ENCODE measurements at regions not wholly inside any gene's neighbourhood (a gene's known extent, or its start where the extent isn't known, plus 50 kb on each side); places are given as distances from the start of the nearest gene placed in this dataset.

- Mint-ChIP-seq H3K9me3 (peaks cover 4 to 42% (median 8%) of the 10 kb centered on the region in 5 donors), H3K27ac (no peak overlapping the region), H3K4me1 (no peaks in the 10 kb centered on the region), H3K4me3 (no peak overlapping the region), H3K36me3 (no peaks in the 10 kb centered on the region), H3K27me3 (no peaks in the 10 kb centered on the region)
- DNase-seq = no peak
- no peaks in the 10 kb centered on the region for H3K27me3 ChIP-seq (ENCODE audit: insufficient read depth, low read length, poor library complexity, severe bottlenecking)
- no peak overlapping the region for H3K4me3 ChIP-seq (ENCODE audit: low read length)
- ChIA-PET CTCF (no interaction called here), POLR2A (no interaction called here)
- no peak overlapping the region for H3K27ac ChIP-seq (ENCODE audit: low read depth, low read length)
- H3K4me1 ChIP-seq (ENCODE audit: insufficient read depth, low read length) = no peaks in the 10 kb centered on the region
- H3K9me3 ChIP-seq (ENCODE audit: low read length) = no peaks in the 10 kb centered on the region
- no peaks in the 10 kb centered on the region for H3K36me3 ChIP-seq (ENCODE audit: insufficient read depth, low read length)
Measured at GRCh38 chr18:40489301-40489700, 1465.7 kb upstream of the PIK3C3 start.

DNA sequence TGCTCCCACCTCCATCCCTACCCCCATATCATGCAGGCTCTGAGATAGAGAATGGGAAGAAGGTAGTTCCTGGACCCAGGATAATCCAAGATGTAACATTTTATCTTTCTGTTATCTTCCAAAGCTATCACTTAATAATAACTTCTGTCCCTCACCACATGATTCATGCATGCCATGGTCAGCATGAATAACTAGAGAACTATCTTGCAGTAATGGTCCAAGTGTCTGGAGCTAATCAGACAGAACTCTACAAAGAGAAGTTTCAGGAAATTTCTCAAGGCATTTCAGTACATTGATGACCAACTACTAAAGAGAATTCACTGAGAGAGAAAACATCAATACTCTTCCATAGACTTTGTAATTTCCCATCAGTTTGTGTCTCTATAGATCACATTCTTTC is 1469.7 kb upstream of the PIK3C3 start:
- Mint-ChIP-seq H3K4me1 (no peaks in the 10 kb centered on the region), H3K27me3 (no peaks in the 10 kb centered on the region), H3K27ac (no peak overlapping the region), H3K4me3 (no peak overlapping the region), H3K36me3 (no peaks in the 10 kb centered on the region), H3K9me3 (peaks cover 2 to 27% (median 9%) of the 10 kb centered on the region in 5 donors)
- CTCF ChIA-PET = no interaction called here
- H3K27ac ChIP-seq (ENCODE audit: low read depth, low read length) = no peak overlapping the region
- no peak overlapping the region for H3K4me3 ChIP-seq (ENCODE audit: low read length)
- POLR2A ChIA-PET = no interaction called here
- H3K36me3 ChIP-seq (ENCODE audit: insufficient read depth, low read length) = no peaks in the 10 kb centered on the region
- no peaks in the 10 kb centered on the region for H3K4me1 ChIP-seq (ENCODE audit: insufficient read depth, low read length)
- H3K27me3 ChIP-seq (ENCODE audit: insufficient read depth, low read length, poor library complexity, severe bottlenecking) = no peaks in the 10 kb centered on the region
- DNase-seq = no peak
- no peaks in the 10 kb centered on the region for H3K9me3 ChIP-seq (ENCODE audit: low read length)

- H3K27me3 Mint-ChIP-seq = no peaks in the 10 kb centered on the region
- Histone ChIP-seq H3K27ac (ENCODE audit: low read depth, low read length) (no peak overlapping the region), H3K36me3 (ENCODE audit: insufficient read depth, low read length) (no peaks in the 10 kb centered on the region), H3K4me1 (ENCODE audit: insufficient read depth, low read length) (no peaks in the 10 kb centered on the region), H3K9me3 (ENCODE audit: low read length) (no peaks in the 10 kb centered on the region), H3K4me3 (ENCODE audit: low read length) (no peak overlapping the region), H3K27me3 (ENCODE audit: insufficient read depth, low read length, poor library complexity, severe bottlenecking) (no peaks in the 10 kb centered on the region)
- H3K36me3 Mint-ChIP-seq = no peaks in the 10 kb centered on the region
- POLR2A ChIA-PET = no interaction called here
- H3K4me1 Mint-ChIP-seq = no peaks in the 10 kb centered on the region
- no peak overlapping the region for H3K4me3 Mint-ChIP-seq
- H3K9me3 Mint-ChIP-seq = peaks cover 3 to 51% (median 9%) of the 10 kb centered on the region in 5 donors
- CTCF ChIA-PET = no interaction called here
- DNase-seq = no peak
- no peak overlapping the region for H3K27ac Mint-ChIP-seq
Measured at GRCh38 chr18:40473221-40474029, 1481.6 kb upstream of the PIK3C3 start.

GRCh38 chr18:40470723-40471122 is 1484.3 kb upstream of the PIK3C3 start:
- H3K9me3 ChIP-seq (ENCODE audit: low read length) = no peaks in the 10 kb centered on the region
- H3K4me3 ChIP-seq (ENCODE audit: low read length) = no peak overlapping the region
- H3K36me3 ChIP-seq (ENCODE audit: insufficient read depth, low read length) = no peaks in the 10 kb centered on the region
- Mint-ChIP-seq H3K36me3 (no peaks in the 10 kb centered on the region), H3K4me1 (no peaks in the 10 kb centered on the region), H3K4me3 (no peak overlapping the region), H3K27me3 (no peaks in the 10 kb centered on the region), H3K9me3 (peaks cover 3 to 43% (median 14%) of the 10 kb centered on the region in 5 donors), H3K27ac (no peak overlapping the region)
- no peaks in the 10 kb centered on the region for H3K4me1 ChIP-seq (ENCODE audit: insufficient read depth, low read length)
- no peak for DNase-seq
- no peak overlapping the region for H3K27ac ChIP-seq (ENCODE audit: low read depth, low read length)
- H3K27me3 ChIP-seq (ENCODE audit: insufficient read depth, low read length, poor library complexity, severe bottlenecking) = no peaks in the 10 kb centered on the region
- ChIA-PET CTCF (no interaction called here), POLR2A (no interaction called here)

- CTCF ChIA-PET = no interaction called here
- Mint-ChIP-seq H3K9me3 (peaks cover 5 to 46% (median 12%) of the 10 kb centered on the region in 5 donors), H3K27me3 (no peaks in the 10 kb centered on the region), H3K4me1 (no peaks in the 10 kb centered on the region), H3K36me3 (no peaks in the 10 kb centered on the region), H3K4me3 (no peak overlapping the region), H3K27ac (no peak overlapping the region)
- Histone ChIP-seq H3K27me3 (ENCODE audit: insufficient read depth, low read length, poor library complexity, severe bottlenecking) (no peaks in the 10 kb centered on the region), H3K27ac (ENCODE audit: low read depth, low read length) (no peak overlapping the region), H3K9me3 (ENCODE audit: low read length) (no peaks in the 10 kb centered on the region), H3K36me3 (ENCODE audit: insufficient read depth, low read length) (no peaks in the 10 kb centered on the region), H3K4me1 (ENCODE audit: insufficient read depth, low read length) (no peaks in the 10 kb centered on the region), H3K4me3 (ENCODE audit: low read length) (no peak overlapping the region)
- POLR2A ChIA-PET = no interaction called here
- DNase-seq = no peak
Measured at GRCh38 chr18:40469851-40470250, 1485.2 kb upstream of the PIK3C3 start.

DNA sequence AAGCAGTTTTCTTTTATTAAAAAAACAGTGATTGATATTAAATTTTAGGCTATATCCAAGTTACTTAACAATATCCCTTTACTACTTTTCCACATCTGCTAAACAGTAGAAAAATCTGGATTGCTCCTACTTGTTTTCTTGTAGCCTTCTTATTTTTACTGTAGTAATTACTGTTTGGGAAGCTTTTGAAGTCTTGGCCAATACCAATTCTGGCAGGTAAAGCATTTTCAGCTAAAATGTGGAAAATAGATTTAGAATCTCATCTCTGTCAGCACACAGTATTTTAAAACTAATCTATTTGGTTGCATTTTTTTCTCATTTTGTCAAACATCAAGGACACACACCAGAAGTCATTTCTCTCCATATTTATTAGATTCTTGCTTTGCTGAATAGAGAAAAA is 1485.7 kb upstream of the PIK3C3 start:
- no peaks in the 10 kb centered on the region for H3K36me3 Mint-ChIP-seq
- Histone ChIP-seq H3K4me1 (ENCODE audit: insufficient read depth, low read length) (no peaks in the 10 kb centered on the region), H3K27me3 (ENCODE audit: insufficient read depth, low read length, poor library complexity, severe bottlenecking) (no peaks in the 10 kb centered on the region), H3K9me3 (ENCODE audit: low read length) (no peaks in the 10 kb centered on the region), H3K36me3 (ENCODE audit: insufficient read depth, low read length) (no peaks in the 10 kb centered on the region), H3K4me3 (ENCODE audit: low read length) (no peak overlapping the region), H3K27ac (ENCODE audit: low read depth, low read length) (no peak overlapping the region)
- H3K27ac Mint-ChIP-seq = no peak overlapping the region
- H3K27me3 Mint-ChIP-seq = no peaks in the 10 kb centered on the region
- no peaks in the 10 kb centered on the region for H3K4me1 Mint-ChIP-seq
- ChIA-PET CTCF (no interaction called here), POLR2A (no interaction called here)
- no peak for DNase-seq
- H3K9me3 Mint-ChIP-seq = peaks cover 5 to 46% (median 12%) of the 10 kb centered on the region in 5 donors
- no peak overlapping the region for H3K4me3 Mint-ChIP-seq

- H3K4me1 ChIP-seq (ENCODE audit: insufficient read depth, low read length) = no peaks in the 10 kb centered on the region
- POLR2A ChIA-PET = no interaction called here
- no peaks in the 10 kb centered on the region for H3K9me3 ChIP-seq (ENCODE audit: low read length)
- CTCF ChIA-PET = no interaction called here
- Mint-ChIP-seq H3K36me3 (no peaks in the 10 kb centered on the region), H3K9me3 (peaks cover 6 to 23% (median 14%) of the 10 kb centered on the region in 5 donors), H3K27me3 (no peaks in the 10 kb centered on the region), H3K4me1 (no peaks in the 10 kb centered on the region), H3K4me3 (no peak overlapping the region), H3K27ac (no peak overlapping the region)
- H3K36me3 ChIP-seq (ENCODE audit: insufficient read depth, low read length) = no peaks in the 10 kb centered on the region
- DNase-seq = no peak
- no peak overlapping the region for H3K27ac ChIP-seq (ENCODE audit: low read depth, low read length)
- H3K4me3 ChIP-seq (ENCODE audit: low read length) = no peak overlapping the region
- no peaks in the 10 kb centered on the region for H3K27me3 ChIP-seq (ENCODE audit: insufficient read depth, low read length, poor library complexity, severe bottlenecking)
Measured at GRCh38 chr18:40464032-40464431, 1491.0 kb upstream of the PIK3C3 start.

- Mint-ChIP-seq H3K36me3 (no peaks in the 10 kb centered on the region), H3K27ac (no peak overlapping the region), H3K4me3 (no peak overlapping the region), H3K9me3 (peaks cover 11 to 48% (median 14%) of the 10 kb centered on the region in 5 donors), H3K4me1 (no peaks in the 10 kb centered on the region), H3K27me3 (no peaks in the 10 kb centered on the region)
- Histone ChIP-seq H3K36me3 (ENCODE audit: insufficient read depth, low read length) (no peaks in the 10 kb centered on the region), H3K4me3 (ENCODE audit: low read length) (no peak overlapping the region), H3K27ac (ENCODE audit: low read depth, low read length) (no peak overlapping the region), H3K27me3 (ENCODE audit: insufficient read depth, low read length, poor library complexity, severe bottlenecking) (no peaks in the 10 kb centered on the region), H3K9me3 (ENCODE audit: low read length) (no peaks in the 10 kb centered on the region), H3K4me1 (ENCODE audit: insufficient read depth, low read length) (no peaks in the 10 kb centered on the region)
- CTCF ChIA-PET = no interaction called here
- DNase-seq = no peak
- POLR2A ChIA-PET = no interaction called here
Measured at GRCh38 chr18:40453903-40454302, 1501.1 kb upstream of the PIK3C3 start.

All from CD8-positive, alpha-beta memory T cell (primary cell).